ENCODE measurements at regions not wholly inside any gene's neighbourhood (a gene's known extent, or its start where the extent isn't known, plus 50 kb on each side); places are given as distances from the start of the nearest gene placed in this dataset.

GRCh38 chr6:11923621-11924020 is 88.5 kb upstream of the HIVEP1 start:
- DNase-seq = no peak

DNA sequence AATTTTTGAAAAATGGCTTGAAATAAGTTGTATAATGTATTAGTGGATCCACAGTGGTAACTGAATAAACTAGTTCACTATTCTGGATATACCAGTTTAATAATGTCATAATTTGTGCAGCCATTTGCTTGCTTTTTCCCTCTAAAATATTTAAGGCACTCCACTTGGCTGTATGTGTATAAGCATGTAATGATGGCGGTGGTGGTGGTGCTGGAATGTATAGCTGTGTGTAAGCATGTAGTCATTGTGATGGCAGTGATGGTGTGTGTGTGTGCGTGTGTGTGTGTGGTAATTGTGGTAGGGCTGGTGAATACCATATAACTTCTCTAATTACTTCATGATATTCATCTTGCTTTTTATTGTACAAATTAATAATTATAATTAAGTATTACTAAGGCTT is 89.2 kb upstream of the HIVEP1 start:
- DNase-seq = no peak

- DNase-seq = no peak
Observed at GRCh38 chr6:11921751-11922150, 90.4 kb upstream of the HIVEP1 start.

DNA sequence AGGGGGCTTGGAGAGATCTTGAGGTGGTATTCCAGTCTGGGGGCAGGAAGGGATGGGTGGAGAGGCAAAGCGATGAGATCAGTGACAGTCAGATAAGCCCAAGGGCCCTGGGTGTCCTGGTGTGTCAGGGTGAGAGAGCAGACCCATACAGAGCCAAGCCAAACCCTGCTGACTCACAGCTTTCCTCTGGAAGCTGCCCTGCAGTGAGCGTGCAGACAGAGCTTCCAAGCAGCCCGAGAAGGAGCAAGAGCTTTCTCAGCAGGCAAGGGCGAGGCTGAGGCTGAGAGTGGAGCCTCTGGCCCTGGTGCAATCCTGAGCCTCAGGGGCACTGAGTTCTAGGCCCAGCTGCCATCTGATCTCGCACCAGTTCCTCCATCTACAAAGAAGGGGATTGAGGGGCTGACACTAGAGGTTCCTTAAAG is 91.1 kb upstream of the HIVEP1 start:
- peak; percentile 17 for DNase-seq

GRCh38 chr6:11920566-11920965 is 91.5 kb upstream of the HIVEP1 start:
- no peak for DNase-seq

- DNase-seq = no peak
Observed at GRCh38 chr6:11919771-11920440, 92.2 kb upstream of the HIVEP1 start.

DNA sequence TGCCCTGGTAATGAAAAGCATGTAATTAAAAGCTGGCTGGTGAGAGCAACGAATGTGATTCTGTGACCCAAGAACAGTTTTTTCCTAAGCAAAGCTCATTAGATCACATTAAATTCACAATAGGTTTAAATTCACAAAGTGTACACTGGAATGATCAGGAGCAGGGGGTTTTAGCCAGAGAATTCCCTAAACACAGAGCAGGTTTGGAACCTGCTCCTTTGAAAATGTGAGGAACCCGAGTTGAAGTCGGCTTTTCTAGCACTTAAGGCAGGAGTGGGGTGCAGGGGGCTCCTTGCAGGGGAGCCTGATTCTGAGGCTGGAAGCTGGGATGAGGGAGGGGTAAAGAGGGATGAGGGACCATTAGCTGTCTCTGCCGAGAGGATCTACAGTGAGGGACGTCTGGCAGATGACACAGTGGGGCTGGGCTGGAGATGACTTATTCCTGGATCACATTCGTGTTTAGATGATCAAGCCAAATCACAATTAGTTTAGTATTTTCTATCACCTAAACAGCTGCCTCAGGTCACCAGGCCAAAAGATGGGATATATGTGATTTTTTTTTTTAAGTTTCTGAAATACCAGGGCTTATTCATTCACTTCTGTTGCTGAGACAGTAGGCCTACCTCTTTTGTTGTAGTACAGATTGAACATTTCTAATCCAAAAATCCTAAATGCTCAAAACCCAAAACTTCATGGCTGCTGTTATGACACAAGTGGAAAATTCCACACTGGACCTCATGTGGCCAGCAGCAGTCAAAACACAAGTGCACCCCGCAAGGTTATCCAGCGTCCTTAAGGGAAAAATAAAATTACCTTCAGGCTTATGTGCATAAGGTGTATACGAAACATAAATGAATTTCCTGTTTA is 93.1 kb upstream of the HIVEP1 start:
- no peak for DNase-seq

DNA sequence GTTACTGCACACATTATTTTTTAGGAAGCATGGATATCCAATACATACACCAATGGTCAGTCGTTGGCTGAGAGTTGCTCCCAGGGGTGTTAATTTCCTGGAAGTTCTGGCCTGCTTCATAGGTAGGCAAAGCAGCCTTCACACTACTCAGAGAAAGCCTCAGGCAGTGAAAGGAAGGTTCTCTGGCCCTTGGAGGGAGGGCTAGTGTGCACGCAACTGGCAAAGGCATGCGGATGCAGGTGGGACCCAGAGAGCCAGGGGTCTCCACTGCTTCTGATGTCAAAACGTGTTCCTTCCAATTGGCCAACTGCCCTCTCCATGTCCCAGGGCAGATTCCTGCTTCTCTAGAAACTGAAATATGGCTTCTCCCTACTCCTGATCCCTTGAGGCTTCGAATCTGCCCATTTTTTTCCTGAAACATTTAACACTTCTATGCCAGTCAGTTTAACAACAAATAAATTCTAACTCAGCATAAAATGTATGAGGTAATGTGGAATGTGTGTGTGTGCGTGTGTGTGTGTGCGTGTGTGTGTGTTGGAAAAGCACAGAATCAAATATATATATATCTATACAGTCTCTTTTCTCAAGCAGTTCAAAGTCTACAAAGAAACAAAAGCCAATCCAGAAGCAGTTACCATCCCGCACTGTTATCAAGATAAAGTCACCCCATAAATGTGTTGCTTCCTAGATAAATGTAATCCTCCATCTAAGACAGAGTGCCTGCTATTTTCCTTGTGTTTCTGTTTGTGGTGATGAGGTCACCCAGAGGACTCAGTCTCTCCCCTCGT is 94.0 kb upstream of the HIVEP1 start:
- peak; percentile 69 for DNase-seq

GRCh38 chr6:11912420-11912819 is 99.7 kb upstream of the HIVEP1 start:
- DNase-seq = peak; percentile 37

GRCh38 chr6:11911538-11911937 is 100.6 kb upstream of the HIVEP1 start:
- peak; percentile 67 for DNase-seq

GRCh38 chr6:11909696-11910132 is 102.4 kb upstream of the HIVEP1 start:
- no peak for DNase-seq

- DNase-seq = no peak
Observed at GRCh38 chr6:11908436-11909105, 103.5 kb upstream of the HIVEP1 start.

- no peak for DNase-seq
Observed at GRCh38 chr6:11903645-11904044, 108.5 kb upstream of the HIVEP1 start.

- no peak for DNase-seq
Observed at GRCh38 chr6:11902527-11902926, 109.6 kb upstream of the HIVEP1 start.

- peak; percentile 90 for DNase-seq
Observed at GRCh38 chr6:11900662-11901598, 111.2 kb upstream of the HIVEP1 start.

GRCh38 chr6:11899645-11900044 is 112.5 kb upstream of the HIVEP1 start:
- no peak for DNase-seq

DNA sequence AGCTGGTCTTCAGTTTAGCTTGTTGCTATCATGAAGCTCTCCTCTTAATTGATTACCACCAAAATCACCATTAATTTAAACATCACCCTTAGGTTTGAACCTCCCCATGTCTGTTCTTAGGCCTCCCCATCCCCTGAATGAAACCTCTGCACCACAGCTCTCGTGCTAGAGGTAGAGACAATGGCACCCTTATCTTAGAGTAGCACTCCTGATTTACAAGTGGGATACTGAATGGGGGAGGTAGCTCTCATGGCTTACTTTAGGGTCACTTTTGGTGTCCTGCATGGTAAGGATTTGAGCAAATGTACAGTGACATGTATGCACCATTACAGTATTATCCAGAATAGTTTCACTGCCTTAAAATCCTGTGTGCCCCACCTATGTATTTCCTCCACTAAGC is 115.6 kb upstream of the ADTRP start:
- DNase-seq = no peak

DNA sequence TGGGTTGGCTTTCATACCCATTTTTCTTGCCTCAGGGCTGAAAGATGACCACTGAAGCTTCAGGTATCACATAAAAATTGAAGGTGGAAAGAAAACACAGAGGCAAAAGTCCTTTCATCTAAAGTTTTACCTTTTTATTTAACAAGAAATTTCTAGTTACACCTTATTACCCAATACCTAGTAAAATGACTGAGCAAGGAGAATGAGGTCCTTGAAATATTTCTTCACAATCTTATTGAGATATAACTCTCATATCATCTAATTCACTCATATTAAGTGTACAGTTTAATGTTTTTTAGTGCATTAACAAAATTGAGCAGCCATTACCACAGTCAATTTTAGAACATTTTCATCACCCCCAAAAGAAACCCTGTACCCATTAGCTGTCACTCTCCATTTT is 112.9 kb upstream of the ADTRP start:
- no peak for DNase-seq

DNA sequence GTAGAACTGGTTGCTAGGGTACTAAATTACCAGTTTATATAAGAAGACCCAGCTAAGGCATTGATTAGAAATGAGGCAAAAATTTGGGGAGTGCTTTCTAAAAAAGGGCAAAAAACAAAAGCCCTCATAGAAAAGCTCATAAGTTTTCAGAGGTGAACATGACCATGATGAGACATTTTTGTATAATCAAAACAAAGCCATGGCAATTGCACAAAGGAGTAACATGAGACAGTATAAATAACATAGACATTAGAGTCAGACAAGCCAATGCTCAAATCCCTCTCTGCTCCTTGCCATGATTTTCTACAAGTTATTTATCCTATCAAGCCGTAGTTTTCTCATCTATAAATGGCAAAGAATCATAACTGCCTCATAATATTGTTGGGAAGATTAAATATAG is 112.2 kb upstream of the ADTRP start:
- no peak for DNase-seq

- DNase-seq = no peak
Observed at GRCh38 chr6:11890209-11890608, 111.6 kb upstream of the ADTRP start.

DNA sequence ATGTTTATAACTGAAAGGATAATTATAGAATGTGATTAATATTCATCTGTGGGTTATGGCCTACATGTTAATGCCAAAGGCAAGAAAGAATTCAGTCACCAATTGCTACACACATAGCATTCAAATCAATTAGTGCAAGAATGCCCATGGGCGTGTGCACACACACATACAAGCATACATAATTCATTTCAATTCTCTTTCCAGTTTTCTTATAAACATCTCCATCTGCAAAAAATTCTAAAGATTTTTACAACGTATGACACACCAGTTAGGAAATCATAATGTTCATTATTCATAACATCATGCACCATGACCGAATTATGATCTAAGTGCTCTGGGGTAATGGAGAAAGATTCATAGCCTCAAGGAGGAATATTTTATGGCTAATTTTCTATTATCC is 111.0 kb upstream of the ADTRP start:
- no peak for DNase-seq

GRCh38 chr6:11888727-11889126 is 110.1 kb upstream of the ADTRP start:
- DNase-seq = no peak

Measured in hematopoietic multipotent progenitor cell treated with erythropoietin and hydrocortisone succinate and interleukin-3 and kit ligand, for 4 days (in vitro differentiated cells).